ENCODE measurements at regions not wholly inside any gene's neighbourhood (a gene's known extent, or its start where the extent isn't known, plus 50 kb on each side); places are given as distances from the start of the nearest gene placed in this dataset.

DNA sequence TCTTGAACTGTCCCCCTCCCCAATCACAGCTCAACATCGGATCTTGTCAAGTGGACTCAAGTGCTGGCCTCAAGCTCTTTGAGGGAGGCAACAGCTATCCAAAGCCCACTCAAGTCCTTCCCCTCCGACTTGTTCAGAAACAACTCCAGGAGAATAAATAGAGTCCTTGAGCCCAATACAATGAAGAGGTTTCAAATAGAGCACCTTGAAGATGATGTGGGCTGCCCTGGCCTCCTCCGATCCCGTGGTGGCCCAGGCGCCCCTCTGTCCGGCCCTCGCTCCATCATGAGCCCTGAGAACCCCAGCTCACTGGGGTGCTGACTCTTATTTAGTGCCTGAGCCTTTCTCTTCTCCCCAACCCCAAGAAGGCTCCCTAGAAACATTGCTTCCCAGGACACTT is 164.3 kb upstream of the PMEPA1 start:
- POLR2A ChIA-PET, result no interaction called here

DNA sequence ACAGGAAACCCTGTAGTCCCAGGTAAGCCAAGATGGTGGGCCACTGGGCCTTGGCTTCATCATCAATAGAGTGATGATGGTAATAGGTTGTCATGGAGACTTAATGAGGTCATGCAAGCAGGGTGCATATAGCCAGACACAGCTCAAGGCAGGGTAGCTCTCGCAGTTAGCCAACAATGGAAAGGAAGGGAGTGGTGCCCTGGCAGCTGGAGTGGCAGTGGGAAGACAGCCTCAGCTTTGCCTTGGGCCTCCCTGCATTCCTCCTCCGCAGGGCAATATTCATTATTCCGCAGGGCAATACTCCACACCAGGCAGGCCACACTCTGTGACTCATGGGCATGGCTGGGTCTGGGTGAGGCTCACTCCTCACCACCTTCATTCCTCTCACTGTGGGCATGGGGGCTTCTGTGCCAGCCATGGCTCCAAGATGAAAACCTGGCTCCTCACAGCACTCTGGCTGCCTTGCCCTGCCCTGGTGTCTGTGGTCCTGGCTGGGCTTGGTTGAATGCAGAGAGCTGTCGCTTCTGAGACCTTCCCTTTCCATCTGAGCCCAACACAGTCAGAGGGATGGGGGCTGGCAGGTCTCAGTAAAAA is 163.1 kb upstream of the PMEPA1 start:
- FAIRE-seq (no peak), ATAC-seq (no peak)
- WGBS (ENCODE audit: missing lambda C conversion rate), result 89% methylated on average over 4 of the region's 4 CpGs

More for the DNA sequence above, 164.3 kb upstream of the PMEPA1 start:
- ATAC-seq (no peak), DNase-seq (ENCODE audit: low read depth in 1 of 2, low spot score in 1 of 2) (no peak), FAIRE-seq (no peak)
- no peak overlapping the region for H3K4me2 ChIP-seq
- CTCF ChIA-PET, result no interaction called here
- no peaks in the 10 kb centered on the region for H3K4me1 ChIP-seq
- H3K27ac ChIP-seq, result 0 out of 6 replicates have a peak overlapping the region, but pooled peaks of 1 of the 2 experiments have one; percentile 18
- H3K4me3 ChIP-seq, result no peak overlapping the region
- TF ChIP-seq CEBPB (IDR thresholded peaks at IDR 0.05), result no peak
- H3K9me3 ChIP-seq, result no peaks in the 10 kb centered on the region
- WGBS (ENCODE audit: missing lambda C conversion rate), result 77% methylated on average over 7 of the region's 7 CpGs

DNA sequence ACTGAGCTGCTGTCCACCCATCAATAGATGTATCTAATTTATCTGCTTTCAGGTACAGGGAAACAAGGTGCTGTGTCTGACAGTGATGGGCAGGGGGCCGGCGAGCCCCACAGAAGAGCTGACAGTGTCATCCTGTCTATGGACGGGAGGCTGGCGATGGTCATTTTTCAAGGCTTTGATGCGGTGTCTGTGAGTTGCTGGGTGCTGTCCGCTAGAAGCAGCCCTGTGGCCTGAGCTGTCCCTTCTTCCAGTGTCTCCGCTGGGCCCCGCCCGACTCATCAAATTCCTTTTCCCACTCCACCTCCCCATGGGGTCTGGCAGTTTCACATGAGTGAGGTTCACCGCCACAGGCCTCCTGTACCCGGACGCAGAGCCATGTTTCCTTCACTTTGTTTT is 161.4 kb upstream of the PMEPA1 start:
- Histone ChIP-seq H3K4me2 (no peak overlapping the region), H3K27ac (no peak overlapping the region), H3K4me3 (no peak overlapping the region), H3K9me3 (no peaks in the 10 kb centered on the region), H3K4me1 (peaks cover 9% of the 10 kb centered on the region; the same call in 1 of the 3 replicates)
- ChIA-PET CTCF (interaction anchor here (1.6 kb wide), 1 partner anchor 12 kb away, joined by 4 read pairs; no protein-coding TSS in a partner anchor), POLR2A (no interaction called here)
- WGBS (ENCODE audit: missing lambda C conversion rate), result 81% methylated on average over 12 of the region's 12 CpGs
- FAIRE-seq, result no peak
- ATAC-seq, result no peak
- no peak for TF ChIP-seq FOXS1 (CRISPR knock-in tag; IDR thresholded peaks at IDR 0.05)
- no peak for TF ChIP-seq PHF8 (IDR thresholded peaks at IDR 0.05; ENCODE audit: borderline replicate concordance, low read depth)
- TF ChIP-seq FOSB (CRISPR knock-in tag; IDR thresholded peaks at IDR 0.05), result no peak
- TF ChIP-seq, protein P1, sequence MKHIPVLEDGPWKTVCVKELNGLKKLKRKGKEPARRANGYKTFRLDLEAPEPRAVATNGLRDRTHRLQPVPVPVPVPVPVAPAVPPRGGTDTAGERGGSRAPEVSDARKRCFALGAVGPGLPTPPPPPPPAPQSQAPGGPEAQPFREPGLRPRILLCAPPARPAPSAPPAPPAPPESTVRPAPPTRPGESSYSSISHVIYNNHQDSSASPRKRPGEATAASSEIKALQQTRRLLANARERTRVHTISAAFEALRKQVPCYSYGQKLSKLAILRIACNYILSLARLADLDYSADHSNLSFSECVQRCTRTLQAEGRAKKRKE (CRISPR knock-in tag; IDR thresholded peaks at IDR 0.05; ENCODE audit: low read depth), result no peak
- TF ChIP-seq NFE2L2 (conservative IDR thresholded peaks at IDR 0.05; ENCODE audit: low read length), result no peak
- TF ChIP-seq, protein P2, sequence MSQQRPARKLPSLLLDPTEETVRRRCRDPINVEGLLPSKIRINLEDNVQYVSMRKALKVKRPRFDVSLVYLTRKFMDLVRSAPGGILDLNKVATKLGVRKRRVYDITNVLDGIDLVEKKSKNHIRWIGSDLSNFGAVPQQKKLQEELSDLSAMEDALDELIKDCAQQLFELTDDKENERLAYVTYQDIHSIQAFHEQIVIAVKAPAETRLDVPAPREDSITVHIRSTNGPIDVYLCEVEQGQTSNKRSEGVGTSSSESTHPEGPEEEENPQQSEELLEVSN (IDR thresholded peaks at IDR 0.05; ENCODE audit: borderline replicate concordance, low read depth), result no peak
- no peak for TF ChIP-seq CBX8 (IDR thresholded peaks at IDR 0.05)
- TF ChIP-seq ZNF302 (CRISPR knock-in tag; IDR thresholded peaks at IDR 0.05), result no peak
- TF ChIP-seq POLR2A (IDR thresholded peaks at IDR 0.05; ENCODE audit: low read length), result no peak
- TF ChIP-seq, protein P3, sequence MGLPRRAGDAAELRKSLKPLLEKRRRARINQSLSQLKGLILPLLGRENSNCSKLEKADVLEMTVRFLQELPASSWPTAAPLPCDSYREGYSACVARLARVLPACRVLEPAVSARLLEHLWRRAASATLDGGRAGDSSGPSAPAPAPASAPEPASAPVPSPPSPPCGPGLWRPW (IDR thresholded peaks at IDR 0.05), result no peak
- TF ChIP-seq MAZ (IDR thresholded peaks at IDR 0.05; ENCODE audit: borderline replicate concordance, low read depth, low read length), result no peak
- no peak for TF ChIP-seq ESRRA (IDR thresholded peaks at IDR 0.05; ENCODE audit: borderline replicate concordance, low read length)
- no peak for TF ChIP-seq RNF2 (IDR thresholded peaks at IDR 0.05; ENCODE audit: borderline replicate concordance, low read depth)
- no peak for TF ChIP-seq KDM5A (IDR thresholded peaks at IDR 0.05)
- TF ChIP-seq EP300 (IDR thresholded peaks at IDR 0.05), result no peak
- no peak for DNase-seq (ENCODE audit: low read depth in 1 of 2, low spot score in 1 of 2)

More for the DNA sequence above, 163.1 kb upstream of the PMEPA1 start:
- Histone ChIP-seq H3K4me2 (no peak overlapping the region), H3K9me3 (no peaks in the 10 kb centered on the region), H3K4me1 (no peaks in the 10 kb centered on the region), H3K4me3 (no peak overlapping the region), H3K27ac (no peak overlapping the region; a peak in 1 of 6 replicates)
- no peak for TF ChIP-seq FOXS1 (CRISPR knock-in tag; IDR thresholded peaks at IDR 0.05)
- TF ChIP-seq ZNF302 (CRISPR knock-in tag; IDR thresholded peaks at IDR 0.05), result no peak
- no peak for TF ChIP-seq RAD21 (conservative IDR thresholded peaks at IDR 0.05 in 1 of 2, IDR thresholded peaks at IDR 0.05 in 1 of 2)
- TF ChIP-seq MYC (IDR thresholded peaks at IDR 0.05; ENCODE audit: borderline replicate concordance, low read length), result no peak
- TF ChIP-seq RCOR1 (IDR thresholded peaks at IDR 0.05; ENCODE audit: low read depth, low read length), result no peak
- no peak for TF ChIP-seq CHD4 (IDR thresholded peaks at IDR 0.05; ENCODE audit: borderline replicate concordance)
- no peak for TF ChIP-seq NR3C1 (IDR thresholded peaks at IDR 0.05)
- TF ChIP-seq ZFP36 (IDR thresholded peaks at IDR 0.05; ENCODE audit: borderline replicate concordance, partially characterized antibody), result no peak
- TF ChIP-seq, protein P4, sequence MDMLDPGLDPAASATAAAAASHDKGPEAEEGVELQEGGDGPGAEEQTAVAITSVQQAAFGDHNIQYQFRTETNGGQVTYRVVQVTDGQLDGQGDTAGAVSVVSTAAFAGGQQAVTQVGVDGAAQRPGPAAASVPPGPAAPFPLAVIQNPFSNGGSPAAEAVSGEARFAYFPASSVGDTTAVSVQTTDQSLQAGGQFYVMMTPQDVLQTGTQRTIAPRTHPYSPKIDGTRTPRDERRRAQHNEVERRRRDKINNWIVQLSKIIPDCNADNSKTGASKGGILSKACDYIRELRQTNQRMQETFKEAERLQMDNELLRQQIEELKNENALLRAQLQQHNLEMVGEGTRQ (IDR thresholded peaks at IDR 0.05), result no peak
- TF ChIP-seq EHF (CRISPR knock-in tag; IDR thresholded peaks at IDR 0.05), result no peak
- TF ChIP-seq JUNB (IDR thresholded peaks at IDR 0.05), result no peak
- no peak for TF ChIP-seq TP53 (CRISPR knock-in tag; IDR thresholded peaks at IDR 0.05)
- no peak for TF ChIP-seq POLR2A (IDR thresholded peaks at IDR 0.05; ENCODE audit: low read length)
- TF ChIP-seq RFX5 (IDR thresholded peaks at IDR 0.05), result no peak
- DNase-seq (ENCODE audit: low read depth in 1 of 2, low spot score in 1 of 2), result no peak
- CTCF ChIA-PET, result interaction anchor here (1.0 to 1.3 kb wide), 2 partner anchors 32 to 307 kb away, joined by 3 to 4 read pairs; no protein-coding TSS in a partner anchor
- POLR2A ChIA-PET, result no interaction called here

Measured in A549 (cell line).